DMS 273 (cell line): ENCODE measurements at regions not wholly inside any gene's neighbourhood (a gene's known extent, or its start where the extent isn't known, plus 50 kb on each side); places are given as distances from the start of the nearest gene placed in this dataset.
"Not testable (repeated sequence)": the region's sequence is repeated elsewhere in the genome, so short reads cannot be mapped to it uniquely, and the experiment has no call there.

ENCODE experiments used
- DNase-seq: peaks from one replicate; lab custom pipeline; 2025; ENCODE audit not compliant: unreplicated experiment; lab: John Stamatoyannopoulos, UW

- DNase-seq: no peak
Observed at GRCh38 chr3:106116733-106117489, 248.1 kb upstream of the CBLB start.

DNA sequence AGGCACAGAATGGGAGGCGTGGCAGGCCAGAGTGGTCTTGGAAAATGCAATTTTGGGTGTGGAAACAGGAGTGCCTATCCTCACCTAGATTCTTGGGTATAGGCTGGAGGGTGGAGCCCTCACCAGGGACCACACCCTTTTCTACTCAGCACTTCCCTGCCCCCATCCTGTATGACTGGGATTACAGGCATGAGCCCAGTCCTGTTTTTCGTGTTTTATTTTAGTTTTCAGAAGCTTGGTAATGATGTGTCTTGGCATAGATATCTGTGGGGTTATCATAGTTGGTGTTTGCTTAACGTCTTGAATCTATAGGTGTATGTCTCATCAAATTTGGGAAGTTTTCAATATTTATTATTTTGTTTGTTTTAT, 248.7 kb upstream of the CBLB start:
- no peak for DNase-seq

DNA sequence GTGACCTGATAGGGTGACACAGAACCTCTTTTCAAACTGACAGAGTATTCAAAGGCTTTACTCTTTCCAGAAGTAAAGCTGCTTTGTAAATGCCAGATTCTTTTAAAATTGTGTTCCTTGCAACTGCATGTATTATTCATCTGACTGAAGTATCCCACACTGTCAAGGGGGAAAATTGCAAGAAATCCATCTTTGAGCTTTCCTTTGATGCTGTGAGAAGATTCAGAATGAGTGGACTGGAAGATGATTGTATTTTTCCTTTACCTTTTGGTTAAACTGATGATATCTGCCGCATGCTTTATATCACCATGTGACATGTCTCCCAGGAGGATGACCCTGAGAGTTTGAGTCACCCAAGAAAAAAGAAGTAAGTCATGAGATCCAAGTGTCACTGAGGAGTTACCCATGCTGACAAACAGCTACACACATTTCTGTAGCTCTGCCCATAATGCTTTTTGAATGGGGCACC, 250.8 kb upstream of the CBLB start:
- no peak for DNase-seq

DNA sequence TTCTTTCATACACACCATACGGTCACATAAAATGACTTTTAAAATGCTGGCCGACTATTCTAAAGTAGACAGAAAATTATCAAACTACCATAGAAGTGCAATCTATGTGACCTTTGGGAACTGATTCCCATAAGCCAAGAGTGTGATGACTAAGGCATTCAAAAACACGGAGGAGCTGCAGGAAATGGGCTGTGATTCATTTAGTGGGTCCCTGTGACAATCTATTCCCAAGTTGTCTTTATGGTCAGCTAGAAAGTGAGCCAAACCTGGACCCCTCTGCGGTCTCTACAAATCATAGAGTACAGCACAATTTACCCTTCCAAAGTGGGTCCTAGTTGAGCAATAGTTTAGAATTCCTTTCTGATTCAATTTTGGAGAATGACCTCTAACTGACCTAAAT, 251.5 kb upstream of the CBLB start:
- no peak for DNase-seq

GRCh38 chr3:106121491-106122289, 252.9 kb upstream of the CBLB start:
- no peak for DNase-seq

DNA sequence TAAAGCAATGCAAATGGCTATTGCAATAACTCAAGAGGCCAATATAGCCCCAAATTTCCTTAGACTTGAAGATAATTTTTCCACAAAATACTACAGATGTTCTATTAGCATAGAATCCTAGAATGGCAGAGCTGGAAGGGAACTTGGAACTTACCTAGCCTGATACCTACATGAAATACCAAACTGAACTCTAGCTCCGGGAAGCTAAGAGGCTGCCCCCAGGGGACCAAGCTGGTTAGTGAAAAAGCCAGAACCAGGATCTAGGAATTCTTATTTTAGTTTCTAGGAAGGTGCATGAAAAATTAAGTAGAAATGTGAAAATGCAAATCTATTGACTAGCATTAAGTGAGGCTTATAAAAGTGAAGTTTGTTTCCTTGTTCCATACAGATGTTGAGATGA, 256.0 kb upstream of the CBLB start:
- no peak for DNase-seq

DNA sequence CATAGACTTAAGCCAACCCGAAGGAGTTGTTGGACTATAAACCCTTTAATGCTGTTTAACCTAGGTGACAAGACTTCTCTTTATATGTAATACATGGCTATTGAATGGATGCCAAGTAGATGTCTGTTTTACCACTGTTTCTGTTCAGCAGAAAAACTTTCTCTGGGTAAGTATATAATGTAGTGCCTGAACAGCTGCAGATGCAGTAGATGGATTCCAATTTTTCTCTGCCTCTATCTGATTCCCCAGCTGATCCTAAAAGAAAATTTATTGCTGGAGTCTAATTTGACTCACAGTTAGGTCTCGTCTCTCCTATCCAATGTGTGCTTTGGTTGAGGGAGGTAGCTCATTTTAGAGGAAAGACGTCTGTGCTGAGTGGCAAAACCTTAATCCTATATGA, 256.5 kb upstream of the CBLB start:
- no peak for DNase-seq

GRCh38 chr3:106126067-106126845, 257.4 kb upstream of the CBLB start:
- no peak for DNase-seq

DNA sequence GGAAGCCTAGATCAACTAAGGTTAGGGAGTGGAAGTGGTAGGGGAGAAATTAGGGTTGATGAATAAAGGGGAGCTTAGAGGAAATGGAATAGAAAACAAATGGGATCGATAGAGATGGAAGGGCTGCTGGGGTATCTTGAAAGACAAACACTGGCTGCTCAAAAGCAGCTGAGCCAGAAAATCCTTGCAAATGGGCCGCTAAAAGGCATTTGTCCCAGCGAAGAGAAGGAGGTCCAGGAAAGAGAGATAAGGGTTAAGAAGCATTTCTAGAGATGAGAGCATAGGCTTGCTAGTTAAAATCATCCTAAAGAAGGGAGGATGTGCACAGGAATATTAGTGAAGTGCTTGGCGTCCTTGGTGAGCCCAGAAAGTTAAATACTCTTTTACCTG, 258.0 kb upstream of the CBLB start:
- no peak for DNase-seq

GRCh38 chr3:106129939-106130338, 261.1 kb upstream of the CBLB start:
- DNase-seq: no peak

DNA sequence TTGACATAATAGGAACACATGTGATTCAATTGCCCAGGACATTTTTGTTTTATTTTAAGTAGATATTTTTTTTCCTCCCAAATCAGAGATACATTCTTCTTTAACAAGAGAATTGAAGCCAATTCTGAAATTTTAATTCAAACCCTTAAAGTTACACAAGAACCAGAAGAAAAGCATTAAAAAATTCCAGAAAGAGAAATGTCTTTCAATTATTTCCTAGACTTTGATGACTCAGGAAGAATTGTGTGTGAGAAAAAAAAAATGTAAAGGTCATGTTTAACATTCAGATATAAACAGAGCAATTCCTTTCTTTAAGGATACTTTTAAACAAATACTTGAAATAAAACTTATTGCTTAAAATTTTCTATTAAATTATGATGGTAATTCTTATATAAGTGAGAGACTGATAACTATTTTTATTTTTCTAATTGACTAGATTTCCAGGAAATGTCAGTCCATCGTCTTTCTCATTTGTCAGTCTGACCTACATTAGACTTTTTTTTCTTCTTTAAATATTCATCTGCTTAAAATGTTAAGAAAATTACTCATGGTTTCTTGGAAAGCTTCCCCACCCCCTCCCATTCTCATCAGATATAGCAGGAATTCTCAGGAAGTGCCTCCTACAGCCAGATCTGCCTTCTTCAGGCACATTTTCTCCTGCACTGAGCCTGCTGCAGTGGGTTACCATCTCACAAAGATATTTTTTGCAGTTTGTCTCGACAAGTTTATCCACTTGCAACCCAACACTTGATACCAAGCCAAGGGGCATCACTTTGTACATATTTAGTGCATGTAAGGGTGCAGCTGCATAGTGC, 261.8 kb upstream of the CBLB start:
- DNase-seq: no peak

GRCh38 chr3:106135451-106136160, 266.8 kb upstream of the CBLB start:
- no peak for DNase-seq

DNA sequence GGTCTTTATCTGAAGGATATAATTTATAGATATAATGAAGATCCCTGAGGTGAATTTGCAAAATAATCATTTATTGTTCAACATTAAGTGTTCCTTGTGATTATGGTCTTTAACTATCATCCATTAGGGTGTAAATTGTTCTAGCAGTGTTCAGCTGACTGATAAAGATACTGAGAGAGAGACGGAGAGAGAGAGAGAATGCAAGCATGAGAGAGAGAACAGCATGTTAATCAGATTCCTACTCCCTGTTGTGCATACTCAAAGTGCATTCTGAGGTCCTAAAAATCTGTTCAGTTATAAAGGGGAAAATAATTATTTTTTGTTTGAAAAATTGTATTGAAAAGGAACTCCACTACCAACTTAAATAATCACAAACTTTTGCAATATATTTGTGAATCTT, 271.0 kb upstream of the CBLB start:
- DNase-seq: no peak

- DNase-seq: no peak
Observed at GRCh38 chr3:106140431-106140830, 271.6 kb upstream of the CBLB start.

GRCh38 chr3:106144030-106144429, 275.2 kb upstream of the CBLB start:
- DNase-seq: no peak

DNA sequence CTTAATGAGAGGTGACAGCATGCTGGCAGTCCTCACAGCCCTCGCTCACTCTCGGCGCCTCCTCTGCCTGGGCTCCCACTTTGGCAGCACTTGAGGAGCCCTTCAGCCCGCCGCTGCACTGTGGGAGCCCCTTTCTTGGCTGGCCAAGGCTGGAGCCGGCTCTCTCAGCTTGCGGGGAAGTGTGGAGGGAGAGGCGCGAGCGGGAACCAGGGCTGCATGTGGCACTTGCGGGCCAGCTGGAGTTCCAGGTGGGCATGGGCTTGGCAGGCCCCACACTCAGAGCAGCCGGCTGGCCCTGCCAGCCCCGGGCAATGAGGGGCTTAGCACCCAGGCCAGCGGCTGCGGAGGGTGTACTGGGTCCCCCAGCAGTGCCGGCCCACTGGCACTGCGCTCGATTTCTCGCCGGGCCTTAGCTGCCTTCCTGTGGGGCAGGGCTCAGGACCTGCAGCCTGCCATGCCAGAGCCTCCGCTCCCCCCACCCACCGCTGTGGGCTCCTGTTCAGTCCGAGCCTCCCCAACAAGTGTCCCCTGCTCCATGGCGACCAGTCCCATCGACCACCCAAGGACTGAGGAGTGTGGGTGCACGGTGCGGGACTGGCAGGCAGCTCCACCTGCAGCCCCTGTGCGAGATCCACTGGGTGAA, 279.7 kb upstream of the CBLB start:
- not testable (repeated sequence) for DNase-seq

DNA sequence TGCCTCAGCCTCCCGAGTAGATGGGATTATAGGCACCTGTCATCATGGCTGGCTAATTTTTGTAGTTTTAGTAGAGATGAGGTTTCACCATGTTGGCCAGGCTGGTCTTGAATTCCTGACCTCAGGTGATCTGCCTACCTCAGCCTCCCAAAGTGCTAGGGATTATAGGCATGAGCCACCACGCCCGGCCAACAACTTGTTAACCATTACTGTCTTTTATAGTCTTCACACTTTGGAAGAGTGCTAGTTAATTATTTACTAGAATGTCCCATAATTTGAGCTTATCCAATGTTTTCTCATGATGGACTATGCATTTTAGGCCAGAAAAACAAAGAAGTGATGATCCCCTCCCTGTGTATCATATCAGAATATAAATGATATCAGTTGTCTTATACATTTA, 288.6 kb upstream of the CBLB start:
- DNase-seq: no peak

DNA sequence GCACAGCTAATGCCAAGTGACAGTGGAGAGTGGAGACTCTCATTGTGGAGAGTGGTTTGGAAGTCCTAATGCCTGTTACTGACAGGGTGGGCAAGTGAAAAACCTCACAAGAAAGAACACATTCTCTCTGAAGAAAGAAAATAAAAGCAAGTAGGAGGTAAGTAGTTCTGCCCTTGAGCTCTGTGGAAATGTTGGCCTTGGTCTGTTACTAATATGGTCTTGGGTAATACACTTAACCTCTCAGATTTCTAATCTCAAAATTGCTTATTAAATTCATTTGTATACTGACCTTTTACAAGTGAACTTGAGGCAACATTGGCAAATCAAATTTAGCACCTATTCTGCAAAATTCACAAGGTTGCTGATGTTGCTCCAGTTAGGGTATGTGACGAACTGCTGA, 291.6 kb upstream of the CBLB start:
- DNase-seq: no peak

GRCh38 chr3:106161246-106161645, 292.4 kb upstream of the CBLB start:
- DNase-seq: no peak

DNA sequence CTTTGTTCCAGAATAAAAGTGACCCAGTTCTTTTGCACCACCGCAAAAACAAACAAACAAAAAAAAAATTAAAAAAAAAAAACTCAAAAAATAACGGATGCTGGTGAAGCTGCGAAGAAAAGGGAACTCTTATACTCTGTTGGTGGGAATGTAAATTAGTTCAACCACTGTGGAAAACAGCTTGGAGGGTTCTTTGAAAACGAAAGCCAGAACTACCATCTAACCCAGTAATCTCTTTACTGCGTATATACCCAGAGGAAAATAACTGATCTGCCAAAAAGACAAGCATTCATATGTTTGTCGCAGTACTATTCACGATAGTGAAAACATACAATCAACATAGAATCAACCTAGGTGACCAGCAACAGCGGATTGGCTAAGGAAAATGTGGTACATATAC, 298.9 kb upstream of the CBLB start:
- no peak for DNase-seq
